Pancreas (tissue), 10 donors: ENCODE measurements at regions not wholly inside any gene's neighbourhood (a gene's known extent, or its start where the extent isn't known, plus 50 kb on each side); places are given as distances from the start of the nearest gene placed in this dataset.

ENCODE experiments used
- ATAC-seq, 4 donors: fragments of 200-7000 bp; cut with Tn5 transposase; one replicate each; pipeline versions ENCODE4 v1.8.0 to v1.9.1; 2020; ENCODE audit warnings: mild to moderate bottlenecking in 4 of 4, moderate library complexity in 4 of 4
- DNase-seq, 6 donors: peaks; one replicate each; pipeline ENCODE4 v3.0.0-alpha.2; 2020
- FAIRE-seq: peaks from 2 replicates; lab custom pipeline; 2012; peaks lifted over from hg19 to GRCh38; lab: Jason Lieb, UNC
- H3K27ac ChIP-seq, 4 donors: fragments of 200-600 bp; sonication (generic); 1 replicate in 3 of 4; 2 replicates in 1 of 4; pipeline versions ENCODE4 v1.5.0 to v1.8.0; 2020
- H3K27me3 ChIP-seq, 4 donors: fragments of 200-600 bp; one replicate each; pipeline ENCODE4 v1.8.0; 2021
- H3K36me3 ChIP-seq, 3 donors: fragments of 200-600 bp; sonication (generic) in 1 of 3; one replicate each; pipeline versions ENCODE4 v1.5.0 to v1.8.0; 2020 to 2021
- H3K4me1 ChIP-seq, 3 donors: fragments of 200-600 bp; one replicate each; pipeline ENCODE4 v1.8.0; 2021
- H3K4me3 ChIP-seq, 4 donors: fragments of 200-600 bp; sonication (generic) in 2 of 4; one replicate each; pipeline versions ENCODE4 v1.5.0 to v1.8.0; 2020 to 2021
- H3K9me3 ChIP-seq, 4 donors: fragments of 200-600 bp; one replicate each; pipeline ENCODE4 v1.8.0; 2021
- WGBS, 2 donors: extraction: QIAGEN DNeasy Blood & Tissue Kit; methylation state at CpG; one replicate each; pipeline ENCODE4 v1.1.7; 2013; 5-methylcytosine and 5-hydroxymethylcytosine counted together
- intact Hi-C, 3 donors: fragments of 100-400 bp; cut with DNase I; formaldehyde crosslinking; loops; one replicate each; pipeline versions ENCODE4 v1.11.1 to v1.14.2; 2022
- TF ChIP-seq, protein P1 (sequence below), 4 donors: fragments of 200-600 bp; sonication (generic) in 3 of 4; IDR thresholded peaks; one replicate each; pipeline versions ENCODE4 v1.5.0 to v1.8.0; 2021; ENCODE audit warnings: antibody characterized with exemption in 4 of 4
- donor health status: healthy with polysubstance abuse.
- donor health status: DM: no; HTN: no; CAD: no; lungs with moderate emphysema.
- donor health status: DM: no; HTN: no; CAD: no.
- donor health status: control.
- donor health status: control.
- donor health status: Bipolar disorder and iron deficiency.
- donor health status: DM: yes; HTN: yes; CAD: no.
- donor health status: DM: no; HTN: no; CAD: no.
- donor health status: DM: no; HTN: no; CAD: no.
- donor health status: DM: yes; HTN: yes; CAD: no.

GRCh38 chr6:169912266-169913095 is 161.1 kb downstream of the ERMARD start:
- H3K27me3 ChIP-seq: no peaks in the 10 kb centered on the region
- intact Hi-C loops: no loop called here
- H3K27ac ChIP-seq: no peak overlapping the region
- DNase-seq (no peak), ATAC-seq (no peak), FAIRE-seq (no peak)
- H3K36me3 ChIP-seq: no peaks in the 10 kb centered on the region
- WGBS, 2 donors: 86 to 87% methylated on average over 21 of the region's 21 CpGs
- no peaks in the 10 kb centered on the region for H3K4me1 ChIP-seq
- TF ChIP-seq, protein P1, sequence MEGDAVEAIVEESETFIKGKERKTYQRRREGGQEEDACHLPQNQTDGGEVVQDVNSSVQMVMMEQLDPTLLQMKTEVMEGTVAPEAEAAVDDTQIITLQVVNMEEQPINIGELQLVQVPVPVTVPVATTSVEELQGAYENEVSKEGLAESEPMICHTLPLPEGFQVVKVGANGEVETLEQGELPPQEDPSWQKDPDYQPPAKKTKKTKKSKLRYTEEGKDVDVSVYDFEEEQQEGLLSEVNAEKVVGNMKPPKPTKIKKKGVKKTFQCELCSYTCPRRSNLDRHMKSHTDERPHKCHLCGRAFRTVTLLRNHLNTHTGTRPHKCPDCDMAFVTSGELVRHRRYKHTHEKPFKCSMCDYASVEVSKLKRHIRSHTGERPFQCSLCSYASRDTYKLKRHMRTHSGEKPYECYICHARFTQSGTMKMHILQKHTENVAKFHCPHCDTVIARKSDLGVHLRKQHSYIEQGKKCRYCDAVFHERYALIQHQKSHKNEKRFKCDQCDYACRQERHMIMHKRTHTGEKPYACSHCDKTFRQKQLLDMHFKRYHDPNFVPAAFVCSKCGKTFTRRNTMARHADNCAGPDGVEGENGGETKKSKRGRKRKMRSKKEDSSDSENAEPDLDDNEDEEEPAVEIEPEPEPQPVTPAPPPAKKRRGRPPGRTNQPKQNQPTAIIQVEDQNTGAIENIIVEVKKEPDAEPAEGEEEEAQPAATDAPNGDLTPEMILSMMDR (IDR thresholded peaks at IDR 0.05): no peak
- no peaks in the 10 kb centered on the region for H3K9me3 ChIP-seq
- H3K4me3 ChIP-seq: no peak overlapping the region

DNA sequence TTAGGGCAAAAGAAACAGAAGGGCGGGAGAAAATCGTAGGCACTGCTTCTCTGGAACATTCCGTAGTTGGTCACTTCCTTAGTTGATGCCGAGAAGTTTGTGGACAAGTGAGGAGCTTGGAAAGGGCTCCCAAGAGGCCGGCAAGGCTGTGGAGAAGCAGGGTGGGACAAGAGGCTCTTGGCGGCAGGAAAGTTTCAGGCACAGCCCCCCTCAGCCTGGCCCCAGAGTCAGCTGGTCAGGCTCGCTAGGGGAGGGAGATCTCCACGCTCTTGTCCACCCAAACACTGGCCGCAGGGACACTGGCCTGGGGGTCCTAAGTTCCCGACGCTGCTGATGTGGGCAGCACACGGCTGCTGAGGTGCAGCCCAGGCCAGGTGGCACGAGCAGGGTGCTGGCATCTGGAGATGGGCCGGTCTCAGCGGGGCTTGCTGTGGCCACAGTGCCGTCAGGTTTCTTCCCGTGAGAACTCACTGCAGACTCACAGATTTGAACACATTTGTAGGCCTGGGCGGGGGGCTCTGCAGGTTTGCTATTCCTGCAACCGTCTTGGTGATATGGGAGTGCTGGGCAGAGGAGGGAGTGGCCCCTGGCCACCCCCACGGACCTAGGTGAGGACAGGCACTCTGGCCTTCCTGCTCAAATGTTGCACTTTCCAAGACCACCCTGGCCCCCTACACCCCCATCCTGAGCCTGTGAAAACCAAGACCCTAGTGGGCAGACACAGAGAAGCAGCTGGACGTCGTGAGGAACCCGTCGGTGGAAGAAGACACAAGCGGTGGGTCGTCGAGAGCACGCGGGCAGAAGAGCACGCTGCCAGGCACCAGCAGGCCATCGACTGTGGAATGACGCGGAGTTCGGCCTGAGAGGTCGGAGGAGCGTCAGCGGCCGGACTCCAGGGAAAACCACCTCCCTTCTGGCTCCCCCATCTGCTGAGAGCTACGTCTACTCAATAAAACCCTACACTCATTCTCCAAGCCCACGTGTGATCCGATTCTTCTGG is 160.1 kb downstream of the ERMARD start:
- H3K27ac ChIP-seq: no peak overlapping the region
- H3K4me1 ChIP-seq: no peaks in the 10 kb centered on the region
- no peaks in the 10 kb centered on the region for H3K36me3 ChIP-seq
- intact Hi-C loops: no loop called here
- no peaks in the 10 kb centered on the region for H3K9me3 ChIP-seq
- FAIRE-seq: no peak
- WGBS, 2 donors: 90 to 92% methylated on average over 41 of the region's 41 CpGs
- no peak overlapping the region for H3K4me3 ChIP-seq
- no peaks in the 10 kb centered on the region for H3K27me3 ChIP-seq
- DNase-seq: no peak
- no peak for ATAC-seq
- TF ChIP-seq, protein P1 (IDR thresholded peaks at IDR 0.05): no peak

GRCh38 chr6:169909113-169909512 is 157.7 kb downstream of the ERMARD start:
- H3K27me3 ChIP-seq: no peaks in the 10 kb centered on the region
- DNase-seq: no peak
- no peak for ATAC-seq
- TF ChIP-seq, protein P1 (IDR thresholded peaks at IDR 0.05): no peak
- no peaks in the 10 kb centered on the region for H3K36me3 ChIP-seq
- H3K9me3 ChIP-seq: no peaks in the 10 kb centered on the region
- H3K4me1 ChIP-seq: peaks cover 6 to 15% (median 13%) of the 10 kb centered on the region in 3 donors
- H3K4me3 ChIP-seq: no peak overlapping the region
- no peak overlapping the region for H3K27ac ChIP-seq
- intact Hi-C loops: no loop called here
- WGBS, 2 donors: 67 to 69% methylated on average over 7 of the region's 7 CpGs
- FAIRE-seq: no peak

DNA sequence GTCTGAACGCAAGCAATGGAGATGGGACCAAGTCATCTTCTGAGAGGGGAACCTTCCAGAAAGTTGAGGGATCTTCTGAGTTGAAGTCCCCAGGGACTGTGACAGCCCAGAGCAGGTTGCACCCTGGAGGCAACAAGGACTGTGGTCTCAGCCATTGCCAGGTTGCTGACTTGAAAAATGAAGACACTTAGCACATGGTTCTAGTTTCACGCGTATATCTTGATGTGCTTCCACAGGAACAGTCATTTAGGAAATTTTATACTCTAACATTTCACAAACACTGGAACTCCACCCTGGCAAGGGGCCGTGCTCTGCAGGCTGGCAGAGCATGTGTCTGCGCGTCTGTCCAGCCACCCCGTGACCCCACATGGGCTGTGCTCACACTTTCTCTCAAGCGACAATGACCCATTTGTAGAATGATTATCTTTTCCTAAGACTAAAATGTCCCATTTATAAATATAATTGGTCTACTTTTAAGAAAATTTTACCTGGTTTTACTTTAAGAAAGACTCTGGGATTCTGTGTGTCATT is 157.0 kb downstream of the ERMARD start:
- TF ChIP-seq, protein P1 (IDR thresholded peaks at IDR 0.05): no peak
- FAIRE-seq (no peak), DNase-seq (no peak), ATAC-seq (no peak)
- no peaks in the 10 kb centered on the region for H3K36me3 ChIP-seq
- intact Hi-C loops: no loop called here
- H3K27me3 ChIP-seq: no peaks in the 10 kb centered on the region
- no peak overlapping the region for H3K4me3 ChIP-seq
- peaks cover 6 to 15% (median 13%) of the 10 kb centered on the region in 3 donors for H3K4me1 ChIP-seq
- WGBS, 2 donors: 88 to 90% methylated on average over 8 of the region's 8 CpGs
- H3K9me3 ChIP-seq: no peaks in the 10 kb centered on the region
- no peak overlapping the region for H3K27ac ChIP-seq
